ENCODE measurements at regions not wholly inside any gene's neighbourhood (a gene's known extent, or its start where the extent isn't known, plus 50 kb on each side); places are given as distances from the start of the nearest gene placed in this dataset.
"Not testable (repeated sequence)": the region's sequence is repeated elsewhere in the genome, so short reads cannot be mapped to it uniquely, and the experiment has no call there.

GRCh38 chr12:47610686-47611252 is 95.1 kb downstream of the RPAP3 start:
- Histone ChIP-seq H3K36me3 (no peaks in the 10 kb centered on the region), H3K4me1 (no peaks in the 10 kb centered on the region), H3K4me3 (no peak overlapping the region), H3K27ac (no peak overlapping the region), H3K9me3 (no peaks in the 10 kb centered on the region), H3K27me3 (no peaks in the 10 kb centered on the region)
- intact Hi-C loops (cut with DNase I): no loop called here
- DNase-seq (ENCODE audit: extremely low spot score in 2 of 2): no peak
- no peak for TF ChIP-seq POLR2A (IDR thresholded peaks at IDR 0.05)
- no peak for TF ChIP-seq POLR2AphosphoS5 (IDR thresholded peaks at IDR 0.05; ENCODE audit: insufficient read depth in 1 of 2, low read depth in 1 of 2)
- TF ChIP-seq CTCF (IDR thresholded peaks at IDR 0.05): no peak

GRCh38 chr12:47609806-47610205 is 96.0 kb downstream of the RPAP3 start:
- TF ChIP-seq CTCF (IDR thresholded peaks at IDR 0.05): no peak
- no peak for TF ChIP-seq POLR2AphosphoS5 (IDR thresholded peaks at IDR 0.05; ENCODE audit: insufficient read depth in 1 of 2, low read depth in 1 of 2)
- no peak for TF ChIP-seq POLR2A (IDR thresholded peaks at IDR 0.05)
- Histone ChIP-seq H3K36me3 (no peaks in the 10 kb centered on the region), H3K4me3 (no peak overlapping the region), H3K27ac (no peak overlapping the region), H3K27me3 (no peaks in the 10 kb centered on the region), H3K4me1 (no peaks in the 10 kb centered on the region), H3K9me3 (no peaks in the 10 kb centered on the region)
- no peak for DNase-seq (ENCODE audit: extremely low spot score in 2 of 2)
- intact Hi-C loops (cut with DNase I): no loop called here

- H3K27ac ChIP-seq; intact Hi-C loops (cut with DNase I); H3K9me3 ChIP-seq; H3K4me3 ChIP-seq; H3K4me1 ChIP-seq; H3K36me3 ChIP-seq; H3K27me3 ChIP-seq; DNase-seq (ENCODE audit: extremely low spot score in 2 of 2): not testable (repeated sequence)
These were observed 97.2 kb downstream of the RPAP3 start for GRCh38 chr12:47608671-47609070.

- no peaks in the 10 kb centered on the region for H3K9me3 ChIP-seq
- H3K4me3 ChIP-seq: no peak overlapping the region
- no peaks in the 10 kb centered on the region for H3K27me3 ChIP-seq
- no peak for DNase-seq (ENCODE audit: extremely low spot score in 2 of 2)
- no peaks in the 10 kb centered on the region for H3K36me3 ChIP-seq
- TF ChIP-seq POLR2A (IDR thresholded peaks at IDR 0.05) (no peak), CTCF (IDR thresholded peaks at IDR 0.05) (no peak), POLR2AphosphoS5 (IDR thresholded peaks at IDR 0.05; ENCODE audit: insufficient read depth in 1 of 2, low read depth in 1 of 2) (no peak)
- no peak overlapping the region for H3K27ac ChIP-seq
- H3K4me1 ChIP-seq: no peaks in the 10 kb centered on the region
- intact Hi-C loops (cut with DNase I): no loop called here
These were observed 101.5 kb downstream of the RPAP3 start for GRCh38 chr12:47604221-47604873.

GRCh38 chr12:47602949-47603558 is 102.8 kb downstream of the RPAP3 start:
- intact Hi-C loops (cut with DNase I): no loop called here

More at GRCh38 chr12:47602949-47603558, 102.8 kb downstream of the RPAP3 start:
- Histone ChIP-seq H3K9me3 (no peaks in the 10 kb centered on the region), H3K36me3 (no peaks in the 10 kb centered on the region), H3K4me1 (no peaks in the 10 kb centered on the region), H3K27ac (no peak overlapping the region), H3K27me3 (no peaks in the 10 kb centered on the region), H3K4me3 (no peak overlapping the region)
- no peak for DNase-seq (ENCODE audit: extremely low spot score in 2 of 2)
- TF ChIP-seq CTCF (IDR thresholded peaks at IDR 0.05) (no peak), POLR2A (IDR thresholded peaks at IDR 0.05) (no peak)

Measured in vagina (tissue), 2 donors.